HepG2 (cell line): ENCODE measurements at regions not wholly inside any gene's neighbourhood (a gene's known extent, or its start where the extent isn't known, plus 50 kb on each side); places are given as distances from the start of the nearest gene placed in this dataset.

Experiments used
- ATAC-seq: fragments of 200-7000 bp; cut with Tn5 transposase; 3 replicates; pipeline ENCODE4 v1.9.1; 2020; ENCODE audit warnings: mild to moderate bottlenecking, moderate library complexity
- BruUV-seq: library from RNA; stranded (reverse); fragments of 400-500 nt; replicated peaks from 2 replicates; lab custom pipeline; 2021; lab: Mats Ljungman, UMichigan
- CTCF ChIA-PET: fragments of 300-600 bp; formaldehyde crosslinking; extraction: SDS; loops from one replicate; lab custom pipeline; 2021; ENCODE audit warnings: low total read pairs, inconsistent platforms, low intra/inter-chr PET ratio; lab: Yijun Ruan, JAX
- POLR2A ChIA-PET: fragments of 350-600 bp; sonication (Branson Sonifier 250); formaldehyde crosslinking; loops from one replicate; lab custom pipeline; 2020; ENCODE audit warnings: antibody characterized with exemption, inconsistent platforms; lab: Yijun Ruan, JAX
- DNase-seq: peaks from one replicate; pipeline ENCODE4 v3.0.0-alpha.2; 2015; ENCODE audit warnings: low spot score
- FAIRE-seq: peaks from 3 replicates; lab custom pipeline; 2011; peaks lifted over from hg19 to GRCh38; lab: Jason Lieb, UNC
- H2AFZ ChIP-seq: one replicate; pipeline ENCODE4 v1.6.1; 2011; ENCODE audit warnings: low read length, inconsistent platforms
- H3K27ac ChIP-seq: fragments of 300-600 bp; 3 replicates; pipeline ENCODE4 v1.8.0; 2011; ENCODE audit warnings: mixed run types, mild to moderate bottlenecking, mixed read lengths, low read length, inconsistent platforms; ENCODE audit not compliant: insufficient read depth; ENCODE audit errors: extremely low read length
- H3K27me3 ChIP-seq, 2 experiments: fragments of 200-600 bp in 1 of 2; 2 replicates in 1 of 2; 3 replicates in 1 of 2; pipeline versions ENCODE4 v1.6.0 to v1.8.0; 2011; ENCODE audit warnings: low read length in 2 of 2, mild to moderate bottlenecking in 2 of 2, moderate library complexity in 2 of 2, inconsistent platforms in 1 of 2; ENCODE audit not compliant: insufficient read depth in 2 of 2, control insufficient read depth in 1 of 2
- H3K36me3 ChIP-seq, 2 experiments: fragments of 200-600 bp in 1 of 2; replicated peaks in 1 of 2; 2 replicates in 1 of 2; 3 replicates in 1 of 2; pipeline versions ENCODE4 v1.5.1 to v1.8.0; 2011; ENCODE audit warnings: low read length in 2 of 2, inconsistent platforms in 1 of 2; ENCODE audit not compliant: insufficient read depth in 2 of 2, control insufficient read depth in 1 of 2
- H3K4me1 ChIP-seq: 2 replicates; pipeline ENCODE4 v1.5.1; 2012; ENCODE audit warnings: low read length, inconsistent platforms; ENCODE audit not compliant: insufficient read depth
- H3K4me2 ChIP-seq: 2 replicates; pipeline ENCODE4 v1.6.0; 2011; ENCODE audit warnings: low read depth, low read length, inconsistent platforms
- H3K4me3 ChIP-seq, 3 experiments: fragments of 200-600 bp in 1 of 3; sonication (generic), shearing (Covaris generic) in 1 of 3; replicated peaks in 1 of 3; 2 replicates each; pipeline ENCODE4 v1.5.1; 2011 to 2016; ENCODE audit warnings: low read length in 3 of 3, inconsistent platforms in 2 of 3, low read depth in 2 of 3, mild to moderate bottlenecking in 2 of 3, control low read depth in 1 of 3, mixed read lengths in 1 of 3; ENCODE audit not compliant: insufficient read depth in 1 of 3
- H3K79me2 ChIP-seq: one replicate; pipeline ENCODE4 v1.6.1; 2011; ENCODE audit warnings: low read length, inconsistent platforms; ENCODE audit not compliant: insufficient read depth
- H3K9ac ChIP-seq: 2 replicates; pipeline ENCODE4 v1.6.0; 2011; ENCODE audit warnings: mild to moderate bottlenecking, low read depth, low read length, inconsistent platforms; ENCODE audit not compliant: insufficient read depth
- H3K9me3 ChIP-seq: 2 replicates; pipeline ENCODE4 v1.5.1; 2012; ENCODE audit warnings: mild to moderate bottlenecking, low read length
- H4K20me1 ChIP-seq: 2 replicates; pipeline ENCODE4 v1.6.0; 2011; ENCODE audit warnings: inconsistent platforms, mild to moderate bottlenecking, low read length, moderate library complexity; ENCODE audit not compliant: insufficient read depth
- FOXK2 ChIP-seq: fragments of 450-650 bp; IDR thresholded peaks from 2 replicates; pipeline ENCODE4 v1.6.1; 2016
- HMG20B ChIP-seq: conservative IDR thresholded peaks from 2 replicates; pipeline ENCODE4 v1.6.1; 2016; ENCODE audit warnings: missing genetic modification reagents, missing compliant biosample characterization
- KDM6A ChIP-seq: IDR thresholded peaks from 2 replicates; pipeline ENCODE4 v1.6.1; 2016; ENCODE audit warnings: low read depth
- KLF9 ChIP-seq: IDR thresholded peaks from 2 replicates; pipeline ENCODE4 v1.6.1; 2016; ENCODE audit warnings: low read depth
- NR2F6 ChIP-seq, 2 experiments: IDR thresholded peaks; 2 replicates each; pipeline ENCODE4 v1.6.1; 2016; ENCODE audit warnings: antibody characterized with exemption in 1 of 2, mild to moderate bottlenecking in 1 of 2
- PHF21A ChIP-seq: sonication (generic); formaldehyde crosslinking; IDR thresholded peaks from 2 replicates; pipeline ENCODE4 v1.5.0; 2020; ENCODE audit warnings: mild to moderate bottlenecking, missing genetic modification reagents
- RORA ChIP-seq: sonication (generic); formaldehyde crosslinking; IDR thresholded peaks from 2 replicates; pipeline ENCODE4 v1.5.0; 2020; ENCODE audit warnings: mild to moderate bottlenecking, missing genetic modification reagents, moderate library complexity
- SALL2 ChIP-seq: sonication (generic); formaldehyde crosslinking; IDR thresholded peaks from 2 replicates; pipeline ENCODE4 v1.8.1; 2023; ENCODE audit warnings: mild to moderate bottlenecking, missing genetic modification reagents, inconsistent platforms
- YEATS4 ChIP-seq: sonication (generic); formaldehyde crosslinking; IDR thresholded peaks from 2 replicates; pipeline ENCODE4 v1.4.0; 2020; ENCODE audit warnings: missing genetic modification reagents, borderline replicate concordance
- ZEB1 ChIP-seq: IDR thresholded peaks from 2 replicates; pipeline ENCODE4 v1.6.1; 2012; ENCODE audit warnings: mild to moderate bottlenecking, low read depth, inconsistent platforms; ENCODE audit not compliant: insufficient replicate concordance
- ZNF260 ChIP-seq: sonication (generic); formaldehyde crosslinking; IDR thresholded peaks from 2 replicates; pipeline ENCODE4 v1.4.0; 2020; ENCODE audit warnings: missing genetic modification reagents, low read depth, mild to moderate bottlenecking, borderline replicate concordance
- ZNF350 ChIP-seq: sonication (generic); formaldehyde crosslinking; IDR thresholded peaks from 2 replicates; pipeline ENCODE4 v1.4.0; 2020; ENCODE audit warnings: mild to moderate bottlenecking, low read depth, missing genetic modification reagents, borderline replicate concordance
- ZNF598 ChIP-seq: sonication (generic); formaldehyde crosslinking; IDR thresholded peaks from 2 replicates; pipeline ENCODE4 v1.5.1; 2020; ENCODE audit warnings: mild to moderate bottlenecking, missing genetic modification reagents, borderline replicate concordance
- WGBS: methylation state at CpG from one replicate; pipeline ENCODE4 v1.1.6; 2017; ENCODE audit warnings: low lambda C conversion rate; 5-methylcytosine and 5-hydroxymethylcytosine counted together
- in situ Hi-C: cut with HindIII; loops from 2 replicates; pipeline ENCODE4 v1.10.0; 2017; ENCODE audit warnings: low pct_unique_long_range_greater_than_20kb; ENCODE audit not compliant: extremely low pct_ligation_motif_present
- intact Hi-C: fragments of 100-400 bp; cut with micrococcal nuclease; formaldehyde crosslinking; loops from one replicate; pipeline ENCODE4 v1.10.0; 2022; ENCODE audit not compliant: unreplicated experiment
- TF ChIP-seq, protein P1 (sequence below): sonication (generic); formaldehyde crosslinking; IDR thresholded peaks from 2 replicates; pipeline ENCODE4 v1.4.0; 2020; ENCODE audit warnings: missing genetic modification reagents, mild to moderate bottlenecking, borderline replicate concordance
- TF ChIP-seq, protein P2 (sequence below): sonication (generic); formaldehyde crosslinking; IDR thresholded peaks from 2 replicates; pipeline ENCODE4 v1.5.1; 2020; ENCODE audit warnings: missing genetic modification reagents, mild to moderate bottlenecking, borderline replicate concordance
- TF ChIP-seq, protein P3 (sequence below): sonication (generic); formaldehyde crosslinking; IDR thresholded peaks from 2 replicates; pipeline ENCODE4 v1.4.0; 2020; ENCODE audit warnings: missing genetic modification reagents
- TF ChIP-seq, protein P4 (sequence below): sonication (generic); formaldehyde crosslinking; conservative IDR thresholded peaks from 2 replicates; pipeline ENCODE4 v1.8.0; 2022; ENCODE audit warnings: mild to moderate bottlenecking, moderate library complexity, missing genetic modification reagents

DNA sequence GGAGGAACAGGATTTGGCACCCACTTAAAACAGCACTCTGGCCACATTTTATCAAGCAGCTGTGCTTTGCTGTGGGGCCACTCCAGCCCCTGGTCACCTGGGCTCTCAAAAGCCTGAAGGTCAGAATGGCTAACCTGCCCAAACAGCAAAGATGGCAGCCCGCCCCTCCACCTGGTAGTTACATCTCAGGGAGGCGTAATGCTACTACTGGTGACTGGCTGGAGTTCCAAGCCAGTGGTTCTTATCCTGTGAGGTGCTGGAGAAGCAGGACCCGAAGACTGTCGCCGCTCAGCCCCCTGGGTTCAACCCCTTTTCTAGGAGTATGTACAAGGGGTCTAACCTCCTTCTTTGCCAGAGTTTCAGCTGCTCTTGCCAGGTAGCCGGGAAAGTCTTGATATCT, 467.4 kb upstream of the FOXG1 start:
- ATAC-seq: no peak
- Histone ChIP-seq H3K27ac (no peak overlapping the region), H3K4me2 (no peak overlapping the region), H3K36me3 (no peaks in the 10 kb centered on the region), H3K27me3 (no peaks in the 10 kb centered on the region), H3K4me1 (no peaks in the 10 kb centered on the region), H3K9ac (no peak overlapping the region), H4K20me1 (no peaks in the 10 kb centered on the region), H3K79me2 (no peaks in the 10 kb centered on the region), H3K4me3 (no peak overlapping the region), H2AFZ (no peak overlapping the region), H3K9me3 (peaks cover 99% of the 10 kb centered on the region)
- DNase-seq: no peak
- WGBS: 11% methylated on average over 6 of the region's 6 CpGs
- POLR2A ChIA-PET: no interaction called here
- intact Hi-C loops (no loop called here), in situ Hi-C loops (no loop called here)
- CTCF ChIA-PET: no interaction called here
- no TSS peak for BruUV-seq
- TF ChIP-seq, protein P1, sequence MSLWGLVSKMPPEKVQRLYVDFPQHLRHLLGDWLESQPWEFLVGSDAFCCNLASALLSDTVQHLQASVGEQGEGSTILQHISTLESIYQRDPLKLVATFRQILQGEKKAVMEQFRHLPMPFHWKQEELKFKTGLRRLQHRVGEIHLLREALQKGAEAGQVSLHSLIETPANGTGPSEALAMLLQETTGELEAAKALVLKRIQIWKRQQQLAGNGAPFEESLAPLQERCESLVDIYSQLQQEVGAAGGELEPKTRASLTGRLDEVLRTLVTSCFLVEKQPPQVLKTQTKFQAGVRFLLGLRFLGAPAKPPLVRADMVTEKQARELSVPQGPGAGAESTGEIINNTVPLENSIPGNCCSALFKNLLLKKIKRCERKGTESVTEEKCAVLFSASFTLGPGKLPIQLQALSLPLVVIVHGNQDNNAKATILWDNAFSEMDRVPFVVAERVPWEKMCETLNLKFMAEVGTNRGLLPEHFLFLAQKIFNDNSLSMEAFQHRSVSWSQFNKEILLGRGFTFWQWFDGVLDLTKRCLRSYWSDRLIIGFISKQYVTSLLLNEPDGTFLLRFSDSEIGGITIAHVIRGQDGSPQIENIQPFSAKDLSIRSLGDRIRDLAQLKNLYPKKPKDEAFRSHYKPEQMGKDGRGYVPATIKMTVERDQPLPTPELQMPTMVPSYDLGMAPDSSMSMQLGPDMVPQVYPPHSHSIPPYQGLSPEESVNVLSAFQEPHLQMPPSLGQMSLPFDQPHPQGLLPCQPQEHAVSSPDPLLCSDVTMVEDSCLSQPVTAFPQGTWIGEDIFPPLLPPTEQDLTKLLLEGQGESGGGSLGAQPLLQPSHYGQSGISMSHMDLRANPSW (CRISPR knock-in tag): no peak
- TF ChIP-seq SALL2 (CRISPR knock-in tag) (no peak), YEATS4 (no peak), ZNF598 (CRISPR knock-in tag) (no peak), FOXK2 (no peak), NR2F6 (IDR thresholded peaks at IDR 0.05) (no peak), NR2F6 (CRISPR knock-in tag; IDR thresholded peaks at IDR 0.05) (no peak), ZNF350 (CRISPR knock-in tag) (no peak), KDM6A (no peak), RORA (no peak), ZNF260 (no peak), KLF9 (CRISPR knock-in tag) (no peak), ZEB1 (no peak), HMG20B (CRISPR knock-in tag) (no peak), PHF21A (CRISPR knock-in tag) (no peak)
- TF ChIP-seq, protein P2, sequence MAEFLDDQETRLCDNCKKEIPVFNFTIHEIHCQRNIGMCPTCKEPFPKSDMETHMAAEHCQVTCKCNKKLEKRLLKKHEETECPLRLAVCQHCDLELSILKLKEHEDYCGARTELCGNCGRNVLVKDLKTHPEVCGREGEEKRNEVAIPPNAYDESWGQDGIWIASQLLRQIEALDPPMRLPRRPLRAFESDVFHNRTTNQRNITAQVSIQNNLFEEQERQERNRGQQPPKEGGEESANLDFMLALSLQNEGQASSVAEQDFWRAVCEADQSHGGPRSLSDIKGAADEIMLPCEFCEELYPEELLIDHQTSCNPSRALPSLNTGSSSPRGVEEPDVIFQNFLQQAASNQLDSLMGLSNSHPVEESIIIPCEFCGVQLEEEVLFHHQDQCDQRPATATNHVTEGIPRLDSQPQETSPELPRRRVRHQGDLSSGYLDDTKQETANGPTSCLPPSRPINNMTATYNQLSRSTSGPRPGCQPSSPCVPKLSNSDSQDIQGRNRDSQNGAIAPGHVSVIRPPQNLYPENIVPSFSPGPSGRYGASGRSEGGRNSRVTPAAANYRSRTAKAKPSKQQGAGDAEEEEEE: no peak
- TF ChIP-seq, protein P3, sequence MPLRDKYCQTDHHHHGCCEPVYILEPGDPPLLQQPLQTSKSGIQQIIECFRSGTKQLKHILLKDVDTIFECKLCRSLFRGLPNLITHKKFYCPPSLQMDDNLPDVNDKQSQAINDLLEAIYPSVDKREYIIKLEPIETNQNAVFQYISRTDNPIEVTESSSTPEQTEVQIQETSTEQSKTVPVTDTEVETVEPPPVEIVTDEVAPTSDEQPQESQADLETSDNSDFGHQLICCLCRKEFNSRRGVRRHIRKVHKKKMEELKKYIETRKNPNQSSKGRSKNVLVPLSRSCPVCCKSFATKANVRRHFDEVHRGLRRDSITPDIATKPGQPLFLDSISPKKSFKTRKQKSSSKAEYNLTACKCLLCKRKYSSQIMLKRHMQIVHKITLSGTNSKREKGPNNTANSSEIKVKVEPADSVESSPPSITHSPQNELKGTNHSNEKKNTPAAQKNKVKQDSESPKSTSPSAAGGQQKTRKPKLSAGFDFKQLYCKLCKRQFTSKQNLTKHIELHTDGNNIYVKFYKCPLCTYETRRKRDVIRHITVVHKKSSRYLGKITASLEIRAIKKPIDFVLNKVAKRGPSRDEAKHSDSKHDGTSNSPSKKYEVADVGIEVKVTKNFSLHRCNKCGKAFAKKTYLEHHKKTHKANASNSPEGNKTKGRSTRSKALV (CRISPR knock-in tag): no peak
- TF ChIP-seq, protein P4, sequence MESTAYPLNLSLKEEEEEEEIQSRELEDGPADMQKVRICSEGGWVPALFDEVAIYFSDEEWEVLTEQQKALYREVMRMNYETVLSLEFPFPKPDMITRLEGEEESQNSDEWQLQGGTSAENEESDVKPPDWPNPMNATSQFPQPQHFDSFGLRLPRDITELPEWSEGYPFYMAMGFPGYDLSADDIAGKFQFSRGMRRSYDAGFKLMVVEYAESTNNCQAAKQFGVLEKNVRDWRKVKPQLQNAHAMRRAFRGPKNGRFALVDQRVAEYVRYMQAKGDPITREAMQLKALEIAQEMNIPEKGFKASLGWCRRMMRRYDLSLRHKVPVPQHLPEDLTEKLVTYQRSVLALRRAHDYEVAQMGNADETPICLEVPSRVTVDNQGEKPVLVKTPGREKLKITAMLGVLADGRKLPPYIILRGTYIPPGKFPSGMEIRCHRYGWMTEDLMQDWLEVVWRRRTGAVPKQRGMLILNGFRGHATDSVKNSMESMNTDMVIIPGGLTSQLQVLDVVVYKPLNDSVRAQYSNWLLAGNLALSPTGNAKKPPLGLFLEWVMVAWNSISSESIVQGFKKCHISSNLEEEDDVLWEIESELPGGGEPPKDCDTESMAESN (CRISPR knock-in tag): no peak
- FAIRE-seq: no peak
